Small intestine (tissue), 7 donors: ENCODE measurements at regions not wholly inside any gene's neighbourhood (a gene's known extent, or its start where the extent isn't known, plus 50 kb on each side); places are given as distances from the start of the nearest gene placed in this dataset.

Experiments
- DNase-seq, 2 donors: peaks; one replicate each; pipeline versions ENCODE4 v3.0.0 to v3.0.0-alpha.2; 2013
- FAIRE-seq: peaks from 2 replicates; lab custom pipeline; 2012; peaks lifted over from hg19 to GRCh38; lab: Jason Lieb, UNC
- H3K27ac ChIP-seq, 3 donors: one replicate each; pipeline ENCODE4 v1.5.1; 2013; ENCODE audit warnings: low read length in 2 of 3, mild to moderate bottlenecking in 2 of 3, control low read depth in 1 of 3, inconsistent platforms in 1 of 3, low read depth in 1 of 3, moderate library complexity in 1 of 3
- H3K27me3 ChIP-seq, 3 donors: one replicate each; pipeline ENCODE4 v1.6.1; 2013; ENCODE audit warnings: low read length in 3 of 3, inconsistent platforms in 1 of 3; ENCODE audit not compliant: control insufficient read depth in 3 of 3, insufficient read depth in 3 of 3
- H3K36me3 ChIP-seq, 3 donors: one replicate each; pipeline ENCODE4 v1.6.1; 2013; ENCODE audit warnings: low read length in 3 of 3, inconsistent platforms in 1 of 3, low read depth in 1 of 3, mild to moderate bottlenecking in 1 of 3, moderate library complexity in 1 of 3; ENCODE audit not compliant: control insufficient read depth in 3 of 3, insufficient read depth in 2 of 3
- H3K4me1 ChIP-seq, 3 donors: one replicate each; pipeline ENCODE4 v1.6.1; 2013; ENCODE audit warnings: low read length in 2 of 3, inconsistent platforms in 1 of 3, low read depth in 1 of 3, mild to moderate bottlenecking in 1 of 3, moderate library complexity in 1 of 3; ENCODE audit not compliant: control insufficient read depth in 3 of 3, insufficient read depth in 2 of 3
- H3K4me3 ChIP-seq, 3 donors: one replicate each; pipeline ENCODE4 v1.5.1; 2013; ENCODE audit warnings: low read length in 3 of 3, control low read depth in 1 of 3, inconsistent platforms in 1 of 3, low read depth in 1 of 3, mild to moderate bottlenecking in 1 of 3, moderate library complexity in 1 of 3
- H3K9me3 ChIP-seq, 2 donors: one replicate each; pipeline ENCODE4 v1.6.1; 2013; ENCODE audit warnings: low read depth in 1 of 2, low read length in 1 of 2; ENCODE audit not compliant: control insufficient read depth in 2 of 2, insufficient read depth in 1 of 2
- WGBS, 3 donors: extraction: QIAGEN DNeasy Blood & Tissue Kit; methylation state at CpG; one replicate each; pipeline ENCODE4 v1.1.7; 2013; 5-methylcytosine and 5-hydroxymethylcytosine counted together
- donor health status: healthy with polysubstance abuse.
- donor health status: control.
- donor health status: control.
- donor health status: Bipolar disorder and iron deficiency.
- donor health status: healthy.

DNA sequence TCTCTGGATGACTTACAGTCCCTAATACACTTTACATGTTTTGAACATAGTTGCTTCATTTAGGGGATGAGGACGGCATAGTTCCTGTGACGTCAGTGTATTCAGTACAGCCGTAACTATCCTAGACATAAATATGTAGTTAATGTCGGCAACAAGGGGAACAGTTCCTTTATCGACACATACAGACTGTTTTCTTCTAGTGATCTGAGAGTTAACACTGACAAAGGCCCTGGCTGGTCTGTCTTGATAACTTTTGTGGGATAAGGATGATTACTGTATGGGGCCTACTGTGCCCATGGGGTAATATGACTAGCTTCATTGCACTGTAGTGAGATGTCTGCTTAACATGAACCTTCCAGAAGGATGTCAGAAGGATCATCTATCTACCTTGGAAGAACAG lies 131.2 kb downstream of the ZNF518B start:
- Histone ChIP-seq H3K9me3 (no peaks in the 10 kb centered on the region), H3K27ac (no peak overlapping the region), H3K36me3 (no peaks in the 10 kb centered on the region), H3K27me3 (no peaks in the 10 kb centered on the region), H3K4me3 (no peak overlapping the region), H3K4me1 (no peaks in the 10 kb centered on the region)
- no peak for FAIRE-seq
- no peak for DNase-seq
- 91 to 93% (median 93%) methylated on average over 5 of the region's 5 CpGs for WGBS, 3 donors

DNA sequence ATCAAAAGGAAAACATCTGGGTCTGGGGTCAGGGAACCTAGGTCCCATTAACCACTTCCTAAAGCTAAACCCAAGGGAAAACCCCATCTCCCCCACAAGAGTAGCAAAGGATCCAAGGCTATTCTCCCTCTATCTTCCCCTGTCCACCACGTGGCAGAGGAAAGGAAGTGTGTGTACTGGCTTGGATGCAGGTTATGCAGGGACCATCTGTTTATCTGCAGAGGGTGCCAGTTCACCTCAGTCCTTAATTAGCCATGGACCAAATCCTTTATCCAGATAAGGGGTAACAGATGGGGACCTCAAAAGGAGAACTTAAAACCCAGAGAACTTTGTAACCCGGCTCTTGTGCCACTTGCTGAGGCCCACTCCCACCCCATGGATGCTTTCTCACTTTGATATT lies 135.3 kb downstream of the ZNF518B start:
- Histone ChIP-seq H3K27ac (no peak overlapping the region), H3K27me3 (no peaks in the 10 kb centered on the region), H3K4me3 (no peak overlapping the region), H3K36me3 (no peaks in the 10 kb centered on the region), H3K9me3 (peaks cover 0 to 4% of the 10 kb centered on the region in 2 donors), H3K4me1 (no peaks in the 10 kb centered on the region)
- no peak for DNase-seq
- 44 to 46% (median 44%) methylated on average over 2 of the region's 2 CpGs for WGBS, 3 donors
- FAIRE-seq, result no peak

DNA sequence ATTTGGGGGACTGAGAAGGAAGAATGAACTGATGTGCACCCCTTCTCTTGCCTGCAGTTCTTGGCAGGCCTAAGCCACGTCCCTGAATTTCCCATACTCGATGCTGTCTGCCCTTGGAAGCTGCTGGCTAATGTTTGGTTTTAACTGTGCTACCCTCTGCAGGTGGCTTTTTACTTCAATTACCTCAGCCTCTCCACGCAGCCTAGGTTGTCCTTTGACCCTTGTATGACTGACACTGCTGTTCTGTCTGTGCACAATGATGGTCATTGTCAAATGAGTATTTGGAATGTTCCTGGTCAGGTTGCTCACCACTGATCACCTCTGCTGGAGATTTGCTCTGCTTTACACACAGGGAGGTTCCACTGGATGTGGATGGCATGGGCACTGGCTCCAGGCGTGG lies 137.1 kb downstream of the ZNF518B start:
- DNase-seq, result peak in 1 of 2 donors; percentile 10
- Histone ChIP-seq H3K4me1 (no peaks in the 10 kb centered on the region), H3K4me3 (no peak overlapping the region), H3K36me3 (no peaks in the 10 kb centered on the region), H3K27ac (no peak overlapping the region), H3K9me3 (peaks cover 0 to 4% of the 10 kb centered on the region in 2 donors), H3K27me3 (no peaks in the 10 kb centered on the region)
- no peak for FAIRE-seq
- WGBS, 3 donors, result 18 to 53% (median 25%) methylated on average over 4 of the region's 4 CpGs

DNA sequence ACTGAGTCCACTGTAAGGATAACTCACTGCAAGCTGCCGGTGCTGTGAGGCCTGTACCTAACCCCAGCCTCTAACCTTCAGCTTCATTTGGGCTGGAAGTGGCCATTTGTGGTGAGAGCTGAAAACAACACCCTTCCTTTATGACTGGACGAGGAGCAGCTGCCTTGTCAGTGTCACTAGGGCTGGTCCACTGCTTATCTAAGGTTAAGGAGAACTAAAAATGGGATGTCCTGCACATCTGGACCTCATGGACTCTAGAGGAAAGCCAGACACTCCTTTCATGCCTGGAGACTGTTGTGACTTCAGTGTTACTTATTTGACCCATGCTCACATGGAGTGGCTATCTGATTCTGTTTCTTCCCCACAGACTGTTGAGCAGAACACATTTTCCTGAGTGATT lies 139.9 kb downstream of the ZNF518B start:
- WGBS, 3 donors, result 63 to 76% (median 72%) methylated on average over 2 of the region's 2 CpGs
- DNase-seq (no peak), FAIRE-seq (no peak)
- Histone ChIP-seq H3K36me3 (no peaks in the 10 kb centered on the region), H3K4me3 (no peak overlapping the region), H3K9me3 (peaks cover 0 to 4% of the 10 kb centered on the region in 2 donors), H3K27ac (no peak overlapping the region), H3K4me1 (no peaks in the 10 kb centered on the region), H3K27me3 (no peaks in the 10 kb centered on the region)

DNA sequence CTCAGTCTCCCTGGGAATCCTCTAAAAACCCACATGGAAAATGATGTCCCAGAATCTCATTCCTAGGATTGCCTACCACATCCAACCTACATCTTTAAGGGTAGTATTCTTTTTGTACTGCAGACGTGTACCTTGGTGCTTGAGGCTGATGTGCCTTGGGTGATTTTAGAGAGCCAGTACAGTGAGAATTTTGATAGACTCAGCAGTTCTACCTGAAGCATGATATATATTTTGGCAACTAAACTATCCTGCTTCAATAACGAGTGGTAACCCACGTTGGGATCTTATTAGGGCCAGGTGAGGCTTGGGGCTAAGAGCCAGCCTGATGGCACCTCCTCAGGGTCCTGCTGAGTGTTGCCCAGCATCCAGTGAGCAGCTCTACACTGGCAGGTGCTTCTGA lies 140.4 kb downstream of the ZNF518B start:
- Histone ChIP-seq H3K27ac (no peak overlapping the region), H3K36me3 (no peaks in the 10 kb centered on the region), H3K27me3 (no peaks in the 10 kb centered on the region), H3K9me3 (peaks cover 0 to 4% of the 10 kb centered on the region in 2 donors), H3K4me1 (no peaks in the 10 kb centered on the region), H3K4me3 (no peak overlapping the region)
- WGBS, 3 donors, result 80 to 86% (median 84%) methylated on average over 3 of the region's 3 CpGs
- no peak for DNase-seq
- FAIRE-seq, result no peak

DNA sequence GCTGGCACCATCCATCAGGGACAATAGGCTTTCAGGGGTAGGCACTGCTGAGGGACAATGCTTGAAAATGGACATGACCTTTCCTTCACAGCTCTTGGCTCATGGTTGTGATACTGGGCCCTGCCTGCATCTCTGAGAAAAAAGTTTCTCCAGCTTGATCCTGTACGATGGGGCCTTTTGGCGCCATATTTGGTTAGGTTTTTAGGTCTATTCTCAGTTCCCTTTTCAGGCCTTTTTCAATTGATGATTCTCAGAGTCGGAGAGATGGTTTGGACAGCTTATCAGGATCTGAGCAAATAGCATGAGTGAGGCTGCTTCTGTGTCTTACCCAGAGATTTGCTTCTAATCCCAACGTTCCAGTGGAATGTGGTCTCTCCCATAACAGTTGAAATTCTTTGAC lies 141.6 kb downstream of the ZNF518B start:
- DNase-seq (no peak), FAIRE-seq (no peak)
- H3K4me3 ChIP-seq, result no peak overlapping the region
- H3K27me3 ChIP-seq, result no peaks in the 10 kb centered on the region
- H3K36me3 ChIP-seq, result no peaks in the 10 kb centered on the region
- H3K9me3 ChIP-seq, result peaks cover 0 to 4% of the 10 kb centered on the region in 2 donors
- no peaks in the 10 kb centered on the region for H3K4me1 ChIP-seq
- no peak overlapping the region for H3K27ac ChIP-seq
- WGBS, 3 donors, result 62 to 82% (median 69%) methylated on average over 4 of the region's 4 CpGs

DNA sequence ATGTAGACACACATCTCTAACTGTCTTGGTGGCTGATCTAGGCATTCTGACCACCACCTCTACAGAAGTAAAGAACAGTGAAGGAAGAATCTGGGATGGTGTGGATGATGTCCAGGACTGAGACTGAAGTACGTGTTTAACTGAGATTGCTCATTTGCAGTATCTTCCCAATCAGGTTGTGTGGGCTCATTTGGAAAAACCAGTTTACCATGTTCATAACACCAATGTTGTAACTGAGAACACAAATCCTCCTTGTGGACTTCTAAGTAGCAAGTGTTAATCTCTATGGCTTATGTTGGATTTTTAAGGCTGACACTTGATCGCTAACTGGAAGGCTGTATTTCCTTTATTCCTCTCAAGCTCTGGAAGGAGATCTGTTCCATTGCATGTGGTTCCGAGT lies 144.7 kb downstream of the ZNF518B start:
- no peaks in the 10 kb centered on the region for H3K4me1 ChIP-seq
- WGBS, 3 donors, result 87 to 89% (median 88%) methylated on average over 3 of the region's 3 CpGs
- no peaks in the 10 kb centered on the region for H3K27me3 ChIP-seq
- DNase-seq (no peak), FAIRE-seq (no peak)
- H3K27ac ChIP-seq, result no peak overlapping the region
- H3K9me3 ChIP-seq, result peaks cover 0 to 4% of the 10 kb centered on the region in 2 donors
- H3K36me3 ChIP-seq, result no peaks in the 10 kb centered on the region
- no peak overlapping the region for H3K4me3 ChIP-seq

DNA sequence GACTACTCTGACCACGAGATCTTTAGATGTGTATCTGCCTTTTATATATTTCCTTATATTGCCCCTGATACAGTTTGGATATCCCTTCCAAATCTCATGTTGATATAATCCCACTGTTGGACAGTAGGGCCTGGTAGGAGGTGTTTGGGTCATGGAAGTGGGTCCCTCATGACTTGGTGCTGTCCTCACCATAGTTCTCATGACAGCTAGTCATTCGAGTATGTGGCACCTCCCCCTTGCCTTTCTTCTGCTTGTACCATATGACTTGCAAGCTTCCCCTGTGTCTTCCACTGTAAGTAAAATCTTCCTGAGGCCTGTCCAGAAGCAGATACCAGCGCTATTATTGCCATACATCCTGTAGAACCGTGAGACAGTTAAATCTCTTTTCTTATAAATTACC lies 145.3 kb downstream of the ZNF518B start:
- DNase-seq, result no peak
- Histone ChIP-seq H3K9me3 (peaks cover 0 to under 1% of the 10 kb centered on the region in 2 donors), H3K36me3 (no peaks in the 10 kb centered on the region), H3K27me3 (no peaks in the 10 kb centered on the region), H3K27ac (no peak overlapping the region), H3K4me1 (no peaks in the 10 kb centered on the region), H3K4me3 (no peak overlapping the region)
- no peak for FAIRE-seq
- 74 to 78% (median 77%) methylated on average over 4 of the region's 4 CpGs for WGBS, 3 donors

DNA sequence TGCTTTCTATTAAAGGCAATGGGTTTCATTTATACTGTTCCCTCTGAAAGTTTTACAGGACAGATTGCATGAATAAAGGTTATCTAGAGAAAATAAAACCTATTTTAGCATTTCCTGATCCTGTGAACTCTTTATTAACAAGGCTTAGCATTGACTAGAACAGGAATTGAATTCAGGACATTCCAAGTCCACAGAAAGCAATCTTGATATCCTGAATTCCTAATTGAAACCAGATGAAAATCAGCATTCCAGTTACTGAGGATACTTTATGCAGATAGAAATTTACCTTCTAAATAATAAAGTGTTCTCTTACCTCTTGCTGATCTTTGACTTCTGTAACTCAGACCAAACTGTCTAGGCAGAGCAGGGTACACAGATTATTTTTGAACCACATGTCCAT lies 151.4 kb downstream of the ZNF518B start:
- Histone ChIP-seq H3K4me3 (no peak overlapping the region), H3K27me3 (peaks cover 0 to 3% (median 0%) of the 10 kb centered on the region in 3 donors), H3K4me1 (no peaks in the 10 kb centered on the region), H3K9me3 (no peaks in the 10 kb centered on the region), H3K36me3 (no peaks in the 10 kb centered on the region), H3K27ac (no peak overlapping the region)
- FAIRE-seq (no peak), DNase-seq (no peak)
